Naive thymus-derived CD4-positive, alpha-beta T cell (primary cell): ENCODE measurements at regions not wholly inside any gene's neighbourhood (a gene's known extent, or its start where the extent isn't known, plus 50 kb on each side); places are given as distances from the start of the nearest gene placed in this dataset.
"Not testable (repeated sequence)": the region's sequence is repeated elsewhere in the genome, so short reads cannot be mapped to it uniquely, and the experiment has no call there.

ENCODE experiments used
- ATAC-seq: fragments of 150-1000 bp; cut with Tn5 transposase; 2 replicates; pipeline ENCODE4 v1.10.0; 2021; ENCODE audit warnings: mild to moderate bottlenecking, moderate library complexity
- CTCF ChIA-PET: fragments of 350-600 bp; sonication (Branson Sonifier 250); formaldehyde crosslinking; loops from one replicate; lab custom pipeline; 2021; ENCODE audit warnings: antibody characterized with exemption; lab: Charles Lee
- POLR2A ChIA-PET: fragments of 350-600 bp; sonication (Branson Sonifier 250); formaldehyde crosslinking; loops from one replicate; lab custom pipeline; 2021; ENCODE audit warnings: antibody characterized with exemption, inconsistent platforms; lab: Charles Lee
- DNase-seq, 9 donors: peaks; one replicate each; pipeline versions ENCODE4 v3.0.0 to v3.0.0-alpha.2; 2020 to 2022; ENCODE audit warnings: mixed read lengths in 1 of 9
- H3K27ac ChIP-seq: one replicate; pipeline ENCODE4 v1.7.0; 2013; ENCODE audit warnings: mild to moderate bottlenecking, low read depth, low read length, moderate library complexity
- H3K27me3 ChIP-seq, 2 donors: one replicate each; pipeline ENCODE4 v1.7.0; 2013; ENCODE audit warnings: low read length in 2 of 2, mild to moderate bottlenecking in 2 of 2, moderate library complexity in 2 of 2; ENCODE audit not compliant: control insufficient read depth in 2 of 2, insufficient read depth in 2 of 2
- H3K36me3 ChIP-seq, 3 experiments: 1 replicate in 2 of 3; 2 replicates in 1 of 3; pipeline ENCODE4 v1.7.0; 2013; ENCODE audit warnings: low read length in 3 of 3, mild to moderate bottlenecking in 3 of 3, moderate library complexity in 1 of 3; ENCODE audit not compliant: insufficient read depth in 3 of 3, control insufficient read depth in 2 of 3
- H3K4me1 ChIP-seq, 2 donors: one replicate each; pipeline ENCODE4 v1.7.0; 2013; ENCODE audit warnings: low read length in 2 of 2, mild to moderate bottlenecking in 2 of 2, moderate library complexity in 1 of 2; ENCODE audit not compliant: control insufficient read depth in 2 of 2, insufficient read depth in 2 of 2
- H3K4me3 ChIP-seq: 2 replicates; pipeline ENCODE4 v1.7.0; 2013; ENCODE audit warnings: mild to moderate bottlenecking, low read length
- H3K9me3 ChIP-seq, 3 experiments: 1 replicate in 2 of 3; 2 replicates in 1 of 3; pipeline ENCODE4 v1.7.0; 2013; ENCODE audit warnings: low read length in 3 of 3; ENCODE audit not compliant: control insufficient read depth in 2 of 3
- H3K27ac Mint-ChIP-seq, 9 donors: one replicate each; pipeline ENCODE4 v1.8.0; 2020 to 2022; ENCODE audit warnings: mixed read lengths in 9 of 9, mild to moderate bottlenecking in 8 of 9, moderate library complexity in 5 of 9, inconsistent platforms in 2 of 9
- H3K27me3 Mint-ChIP-seq, 5 donors: one replicate each; pipeline ENCODE4 v1.8.0; 2021 to 2022; ENCODE audit warnings: mixed read lengths in 5 of 5, mild to moderate bottlenecking in 1 of 5
- H3K36me3 Mint-ChIP-seq, 5 donors: one replicate each; pipeline ENCODE4 v1.8.0; 2020 to 2022; ENCODE audit warnings: mixed read lengths in 5 of 5, mild to moderate bottlenecking in 3 of 5, inconsistent platforms in 1 of 5
- H3K4me1 Mint-ChIP-seq, 7 donors: one replicate each; pipeline ENCODE4 v1.8.0; 2020 to 2022; ENCODE audit warnings: mixed read lengths in 7 of 7, mild to moderate bottlenecking in 3 of 7, inconsistent platforms in 1 of 7
- H3K4me3 Mint-ChIP-seq, 10 donors: one replicate each; pipeline ENCODE4 v1.8.0; 2020 to 2022; ENCODE audit warnings: mild to moderate bottlenecking in 10 of 10, mixed read lengths in 10 of 10, moderate library complexity in 6 of 10, inconsistent platforms in 2 of 10
- H3K9me3 Mint-ChIP-seq, 11 donors: one replicate each; pipeline ENCODE4 v1.8.0; 2020 to 2022; ENCODE audit warnings: mixed read lengths in 11 of 11, mild to moderate bottlenecking in 4 of 11, inconsistent platforms in 1 of 11, moderate library complexity in 1 of 11
- intact Hi-C, 2 donors: fragments of 100-400 bp; cut with micrococcal nuclease; formaldehyde crosslinking; loops; one replicate each; pipeline ENCODE4 v1.15.1; 2023

DNA sequence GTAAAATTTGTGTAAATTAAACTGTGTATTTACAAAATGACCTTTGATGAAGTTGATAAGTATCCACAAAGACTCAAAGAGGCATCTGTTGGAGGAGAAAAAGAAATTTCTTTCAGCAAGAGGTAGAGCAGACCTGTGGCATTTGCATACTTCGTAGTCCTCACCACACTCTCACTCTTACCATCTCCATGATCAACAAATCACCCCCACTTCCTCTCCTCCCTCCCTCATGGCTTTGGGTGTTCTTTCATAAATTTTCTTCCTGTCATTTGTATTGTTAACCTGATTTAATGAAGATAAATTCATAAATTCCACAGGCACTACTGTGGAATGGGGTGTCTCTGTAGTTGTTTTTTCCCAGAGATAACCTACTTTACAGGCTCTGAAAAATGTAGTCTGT lies 366.5 kb downstream of the ZNF674 start:
- no peak overlapping the region for H3K4me3 ChIP-seq
- Mint-ChIP-seq H3K4me1 (peaks cover 0 to 10% (median 0%) of the 10 kb centered on the region in 7 donors), H3K27ac (no peak overlapping the region), H3K36me3 (no peaks in the 10 kb centered on the region), H3K9me3 (peaks cover 0 to 11% (median 0%) of the 10 kb centered on the region in 11 donors), H3K27me3 (peaks cover 0 to 14% (median 0%) of the 10 kb centered on the region in 5 donors), H3K4me3 (no peak overlapping the region)
- ChIA-PET CTCF (no interaction called here), POLR2A (no interaction called here)
- no peaks in the 10 kb centered on the region for H3K36me3 ChIP-seq
- no peak for ATAC-seq
- no peaks in the 10 kb centered on the region for H3K9me3 ChIP-seq
- H3K27me3 ChIP-seq, result no peaks in the 10 kb centered on the region
- H3K27ac ChIP-seq, result no peak overlapping the region
- H3K4me1 ChIP-seq, result no peaks in the 10 kb centered on the region
- no peak for DNase-seq
- intact Hi-C loops, result no loop called here

DNA sequence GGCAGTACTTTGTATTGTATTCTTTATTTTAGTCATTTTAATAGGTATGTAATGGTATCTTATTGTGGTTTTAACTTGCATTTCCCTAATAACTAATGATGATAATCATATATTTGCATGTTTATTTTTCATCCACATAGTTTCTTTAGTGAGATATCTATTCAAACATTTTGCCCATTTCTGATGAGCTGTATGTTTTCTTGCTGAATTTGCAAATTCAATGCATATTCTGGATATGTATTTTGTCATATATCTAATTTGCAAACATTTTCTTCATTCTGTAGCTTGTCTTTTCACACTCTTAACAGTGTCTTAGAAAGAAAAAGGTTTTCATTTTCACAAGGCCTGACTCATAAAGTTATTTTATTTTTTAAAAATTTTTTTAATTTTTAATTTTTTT lies 372.1 kb downstream of the ZNF674 start:
- peaks cover 0 to 10% (median 2%) of the 10 kb centered on the region in 11 donors for H3K9me3 Mint-ChIP-seq
- no peak overlapping the region for H3K27ac Mint-ChIP-seq
- no peak overlapping the region for H3K4me3 Mint-ChIP-seq
- CTCF ChIA-PET, result no interaction called here
- H3K4me1 Mint-ChIP-seq, result no peaks in the 10 kb centered on the region
- POLR2A ChIA-PET, result no interaction called here
- Histone ChIP-seq H3K36me3 (no peaks in the 10 kb centered on the region), H3K27ac (no peak overlapping the region), H3K27me3 (no peaks in the 10 kb centered on the region), H3K4me3 (no peak overlapping the region), H3K4me1 (no peaks in the 10 kb centered on the region), H3K9me3 (no peaks in the 10 kb centered on the region)
- H3K36me3 Mint-ChIP-seq, result peaks cover 0 to 3% (median 0%) of the 10 kb centered on the region in 5 donors
- intact Hi-C loops, result no loop called here
- H3K27me3 Mint-ChIP-seq, result peaks cover 0 to 5% (median 0%) of the 10 kb centered on the region in 5 donors
- no peak for DNase-seq
- ATAC-seq, result no peak

DNA sequence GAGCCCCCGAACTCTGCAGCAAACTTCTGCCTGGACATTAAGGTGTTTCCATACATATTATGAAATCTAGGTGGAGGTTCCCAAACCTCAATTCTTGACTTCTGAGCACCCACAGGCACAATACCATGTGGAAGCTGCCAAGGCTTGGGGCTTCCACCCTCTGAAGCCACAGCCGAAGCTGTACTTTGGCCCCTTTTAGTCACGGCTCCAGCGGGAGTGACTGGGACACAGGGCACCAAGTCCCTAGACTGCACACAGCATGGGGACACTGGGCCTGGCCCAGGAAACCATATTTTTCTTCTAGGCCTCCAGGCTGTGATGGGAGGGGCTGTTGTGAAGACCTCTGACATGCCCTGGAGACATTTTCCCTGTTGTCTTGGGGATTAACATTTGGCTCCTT lies 373.8 kb downstream of the ZNF674 start:
- intact Hi-C loops, ATAC-seq, H3K4me1 ChIP-seq, H3K4me3 Mint-ChIP-seq, H3K27me3 ChIP-seq, H3K36me3 Mint-ChIP-seq, H3K4me1 Mint-ChIP-seq, CTCF ChIA-PET, H3K36me3 ChIP-seq, POLR2A ChIA-PET, H3K9me3 Mint-ChIP-seq, H3K9me3 ChIP-seq, H3K27me3 Mint-ChIP-seq, H3K4me3 ChIP-seq, H3K27ac ChIP-seq, DNase-seq, H3K27ac Mint-ChIP-seq: not testable (repeated sequence)

DNA sequence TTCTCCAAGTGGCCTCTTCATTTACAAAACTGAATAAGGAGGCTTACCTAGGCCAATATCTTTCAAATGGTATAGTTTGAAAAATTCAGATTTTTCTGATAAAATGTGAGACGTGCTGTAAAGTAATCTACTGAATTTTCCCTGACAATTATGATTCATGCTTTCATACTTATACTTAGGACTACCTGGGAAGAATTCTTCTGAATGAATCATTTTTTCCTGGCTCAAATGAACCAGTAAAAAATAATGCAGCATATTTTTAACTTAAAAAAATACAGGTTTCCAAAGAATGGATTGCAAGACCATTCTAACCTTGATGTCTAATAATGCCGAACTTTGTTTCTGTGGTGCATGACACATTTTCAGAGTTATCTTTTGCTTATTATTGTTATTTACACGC lies 375.4 kb downstream of the ZNF674 start:
- Histone ChIP-seq H3K4me3 (no peak overlapping the region), H3K27me3 (no peaks in the 10 kb centered on the region), H3K4me1 (no peaks in the 10 kb centered on the region), H3K27ac (no peak overlapping the region), H3K9me3 (no peaks in the 10 kb centered on the region), H3K36me3 (no peaks in the 10 kb centered on the region)
- intact Hi-C loops, result no loop called here
- H3K27ac Mint-ChIP-seq, result no peak overlapping the region
- ChIA-PET CTCF (no interaction called here), POLR2A (no interaction called here)
- peaks cover 0 to 10% (median 2%) of the 10 kb centered on the region in 11 donors for H3K9me3 Mint-ChIP-seq
- peaks cover 0 to 3% (median 0%) of the 10 kb centered on the region in 5 donors for H3K36me3 Mint-ChIP-seq
- H3K27me3 Mint-ChIP-seq, result peaks cover 0 to 3% (median 0%) of the 10 kb centered on the region in 5 donors
- H3K4me3 Mint-ChIP-seq, result no peak overlapping the region
- H3K4me1 Mint-ChIP-seq, result no peaks in the 10 kb centered on the region
- DNase-seq (no peak), ATAC-seq (no peak)

DNA sequence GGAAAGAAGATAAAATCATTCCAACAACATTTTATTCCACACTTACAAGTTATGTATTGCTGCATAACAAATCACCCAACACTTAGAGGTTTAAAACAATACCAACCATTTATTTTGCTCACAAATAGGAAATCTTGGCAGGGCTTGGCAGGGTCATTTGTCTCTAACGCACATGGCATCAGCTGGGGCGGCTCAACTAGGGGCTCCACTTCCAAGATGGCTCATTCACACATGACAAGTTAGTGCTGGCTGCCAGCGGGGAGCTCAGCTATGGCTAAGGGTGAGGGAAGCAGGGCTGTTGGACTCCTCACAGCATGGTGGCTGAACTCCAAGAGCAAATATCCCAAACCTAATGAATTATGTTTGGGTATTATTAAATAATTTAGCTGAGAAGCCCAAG lies 377.0 kb downstream of the ZNF674 start:
- Mint-ChIP-seq H3K9me3 (peaks cover 0 to 10% (median 2%) of the 10 kb centered on the region in 11 donors), H3K36me3 (peaks cover 0 to 3% (median 0%) of the 10 kb centered on the region in 5 donors), H3K4me1 (no peaks in the 10 kb centered on the region), H3K4me3 (no peak overlapping the region), H3K27me3 (peaks cover 0 to 3% (median 0%) of the 10 kb centered on the region in 5 donors), H3K27ac (no peak overlapping the region)
- no peaks in the 10 kb centered on the region for H3K27me3 ChIP-seq
- ATAC-seq (no peak), DNase-seq (no peak)
- H3K4me1 ChIP-seq, result no peaks in the 10 kb centered on the region
- ChIA-PET CTCF (no interaction called here), POLR2A (no interaction called here)
- H3K4me3 ChIP-seq, result no peak overlapping the region
- no peaks in the 10 kb centered on the region for H3K9me3 ChIP-seq
- no peaks in the 10 kb centered on the region for H3K36me3 ChIP-seq
- intact Hi-C loops, result no loop called here
- H3K27ac ChIP-seq, result no peak overlapping the region

DNA sequence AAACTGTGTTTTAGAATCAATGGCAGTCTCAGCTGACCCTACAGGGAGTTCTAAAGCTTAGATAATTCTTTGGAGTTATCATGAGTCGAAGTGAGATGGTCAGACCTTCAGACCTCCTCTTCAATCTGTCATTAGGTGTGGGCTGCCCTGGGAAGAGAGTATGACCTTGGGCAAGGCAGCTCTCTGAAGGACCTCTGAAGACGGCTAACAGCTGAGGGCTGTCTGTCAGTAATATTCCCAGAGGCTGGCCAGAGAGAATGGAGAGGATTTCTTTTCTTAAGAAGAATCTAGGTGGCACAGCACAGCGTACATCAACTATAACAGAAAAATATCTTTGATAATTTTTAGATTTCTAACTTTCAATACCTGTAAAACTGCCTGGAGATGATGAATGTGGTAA lies 379.4 kb downstream of the ZNF674 start:
- ATAC-seq (no peak), DNase-seq (no peak)
- POLR2A ChIA-PET, result no interaction called here
- H3K4me3 Mint-ChIP-seq, result no peak overlapping the region
- Histone ChIP-seq H3K36me3 (no peaks in the 10 kb centered on the region), H3K9me3 (no peaks in the 10 kb centered on the region), H3K4me3 (no peak overlapping the region), H3K27ac (no peak overlapping the region), H3K4me1 (no peaks in the 10 kb centered on the region), H3K27me3 (no peaks in the 10 kb centered on the region)
- no peak overlapping the region for H3K27ac Mint-ChIP-seq
- H3K36me3 Mint-ChIP-seq, result no peaks in the 10 kb centered on the region
- H3K4me1 Mint-ChIP-seq, result no peaks in the 10 kb centered on the region
- no peaks in the 10 kb centered on the region for H3K9me3 Mint-ChIP-seq
- intact Hi-C loops, result no loop called here
- CTCF ChIA-PET, result no interaction called here
- peaks cover 0 to 3% (median 0%) of the 10 kb centered on the region in 5 donors for H3K27me3 Mint-ChIP-seq

DNA sequence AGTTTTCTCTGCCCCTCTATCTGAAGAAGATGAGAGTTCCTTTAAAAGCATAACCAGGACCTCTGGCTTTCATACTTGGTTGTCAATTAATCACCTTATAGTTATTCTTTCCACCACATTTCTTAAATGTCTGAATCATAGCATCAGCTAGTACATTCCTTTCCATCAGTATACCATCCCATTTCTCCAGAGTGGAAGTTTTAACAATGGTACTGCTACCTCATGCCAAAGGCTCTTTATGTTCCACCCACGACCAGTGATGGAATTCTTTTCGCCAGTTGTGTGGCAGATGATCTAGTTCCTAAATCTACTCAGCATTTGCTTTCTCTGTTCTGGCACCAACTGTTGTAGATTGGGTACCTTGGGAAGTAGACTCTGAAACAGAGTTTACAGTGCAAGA lies 379.8 kb downstream of the ZNF674 start:
- no peaks in the 10 kb centered on the region for H3K9me3 ChIP-seq
- intact Hi-C loops, result no loop called here
- H3K4me3 Mint-ChIP-seq, result no peak overlapping the region

More for the DNA sequence above, 379.8 kb downstream of the ZNF674 start:
- no peaks in the 10 kb centered on the region for H3K4me1 ChIP-seq
- H3K9me3 Mint-ChIP-seq, result no peaks in the 10 kb centered on the region
- CTCF ChIA-PET, result no interaction called here
- H3K36me3 ChIP-seq, result no peaks in the 10 kb centered on the region
- ATAC-seq (no peak), DNase-seq (no peak)
- H3K4me1 Mint-ChIP-seq, result no peaks in the 10 kb centered on the region
- peaks cover 0 to 3% (median 0%) of the 10 kb centered on the region in 5 donors for H3K27me3 Mint-ChIP-seq
- no peak overlapping the region for H3K4me3 ChIP-seq
- no peaks in the 10 kb centered on the region for H3K27me3 ChIP-seq
- POLR2A ChIA-PET, result no interaction called here
- no peak overlapping the region for H3K27ac ChIP-seq
- H3K27ac Mint-ChIP-seq, result no peak overlapping the region
- no peaks in the 10 kb centered on the region for H3K36me3 Mint-ChIP-seq
